Heart left ventricle (tissue), 16 donors: ENCODE measurements at regions not wholly inside any gene's neighbourhood (a gene's known extent, or its start where the extent isn't known, plus 50 kb on each side); places are given as distances from the start of the nearest gene placed in this dataset.

Experiments
- ATAC-seq, 4 donors: fragments of 200-7000 bp; cut with Tn5 transposase; one replicate each; pipeline ENCODE4 v1.9.1; 2020 to 2022; ENCODE audit warnings: moderate library complexity in 4 of 4, mild to moderate bottlenecking in 3 of 4, moderate number of reproducible peaks in 1 of 4
- DNase-seq, 5 donors: peaks; one replicate each; pipeline ENCODE4 v3.0.0-alpha.2; 2020
- H3K27ac ChIP-seq, 12 donors: fragments of 200-600 bp; sonication (generic) in 4 of 12; one replicate each; pipeline versions ENCODE4 v1.5.0 to v1.8.0; 2016 to 2022; ENCODE audit warnings: mild to moderate bottlenecking in 2 of 12
- H3K27me3 ChIP-seq, 9 donors: fragments of 200-600 bp; sonication (generic) in 2 of 9; one replicate each; pipeline versions ENCODE4 v1.5.1 to v1.8.0; 2016 to 2022; ENCODE audit warnings: mild to moderate bottlenecking in 3 of 9
- H3K36me3 ChIP-seq, 9 donors: fragments of 200-600 bp; sonication (generic) in 2 of 9; one replicate each; pipeline versions ENCODE4 v1.5.0 to v1.8.0; 2018 to 2022; ENCODE audit warnings: mild to moderate bottlenecking in 2 of 9
- H3K4me1 ChIP-seq, 12 donors: fragments of 200-600 bp; sonication (generic) in 4 of 12; one replicate each; pipeline versions ENCODE4 v1.5.0 to v1.8.0; 2016 to 2022; ENCODE audit warnings: mild to moderate bottlenecking in 3 of 12
- H3K4me3 ChIP-seq, 12 donors: fragments of 200-600 bp; sonication (generic) in 4 of 12; one replicate each; pipeline versions ENCODE4 v1.5.0 to v1.8.0; 2017 to 2022; ENCODE audit warnings: mild to moderate bottlenecking in 9 of 12, moderate library complexity in 4 of 12
- H3K9me3 ChIP-seq, 12 donors: fragments of 200-600 bp; sonication (generic) in 4 of 12; one replicate each; pipeline versions ENCODE4 v1.5.0 to v1.8.0; 2016 to 2022; ENCODE audit warnings: mild to moderate bottlenecking in 1 of 12
- CTCF ChIP-seq, 12 donors: fragments of 200-600 bp; sonication (generic) in 4 of 12; IDR thresholded peaks; one replicate each; pipeline versions ENCODE4 v1.5.0 to v1.8.0; 2018 to 2022; ENCODE audit warnings: antibody characterized with exemption in 12 of 12, mild to moderate bottlenecking in 5 of 12
- POLR2A ChIP-seq, 2 donors: fragments of 450-650 bp; IDR thresholded peaks; one replicate each; pipeline ENCODE4 v1.6.1; 2017; ENCODE audit warnings: antibody characterized with exemption in 2 of 2, mild to moderate bottlenecking in 2 of 2, moderate library complexity in 2 of 2
- WGBS, 4 donors: extraction: QIAGEN DNeasy Blood & Tissue Kit in 2 of 4; methylation state at CpG; one replicate each; pipeline versions ENCODE4 v1.1.5 to v1.1.7; 2013 to 2018; 5-methylcytosine and 5-hydroxymethylcytosine counted together
- intact Hi-C, 10 donors: fragments of 100-400 bp; cut with DNase I; formaldehyde crosslinking; loops; one replicate each; pipeline versions ENCODE4 v1.11.1 to v1.14.2; 2022
- donor health status: ischemic (EF 13 %, LVEDD 7.1; RV severe dilation, severe dysfunction).
- donor health status: healthy with polysubstance abuse.
- donor health status: DM: no; HTN: yes; CAD: no.
- donor health status: DM: no; HTN: no; CAD: no.
- donor health status: ischemic (EF 25% LVEDD 6.9; RV normal size, moderate dysfunction).
- donor health status: ischemic (EF 25% LVEDD 5.7; RV mildly dilated, moderate dysfunction).
- donor health status: healthy.
- donor health status: DM: yes; HTN: yes; CAD: no.
- donor health status: ischemic (EF 35%, LVEDD 5.7; RV mildly dilated, moderate dysfunction).
- donor health status: nonischemic (EF 11% LVEDD 7.7; RV severe dilation, severe dysfunction).
- donor health status: DM: yes; HTN: yes; CAD: no.
- donor health status: PGD.
- donor health status: ischemic (EF 29% LVEDD 5.4; RV normal size, mild dysfunction).
- donor health status: nonischemic (EF 23%, LVEDD 6.1; RV moderate dilation, normal function).

- ATAC-seq: no peak
- DNase-seq: no peak
- no peaks in the 10 kb centered on the region for H3K36me3 ChIP-seq
- TF ChIP-seq CTCF (IDR thresholded peaks at IDR 0.05) (no peak), POLR2A (IDR thresholded peaks at IDR 0.05) (no peak)
- H3K9me3 ChIP-seq: peaks cover 0 to 4% (median 0%) of the 10 kb centered on the region in 12 donors
- no peak overlapping the region for H3K4me3 ChIP-seq
- no peak overlapping the region for H3K27ac ChIP-seq
- no peaks in the 10 kb centered on the region for H3K4me1 ChIP-seq
- no peaks in the 10 kb centered on the region for H3K27me3 ChIP-seq
- intact Hi-C loops: no loop called here
Observed at GRCh38 chr7:10282909-10283308, 690.8 kb upstream of the PHF14 start.

GRCh38 chr7:10284001-10284400 is 689.7 kb upstream of the PHF14 start:
- H3K27ac ChIP-seq: no peak overlapping the region
- no peak overlapping the region for H3K4me3 ChIP-seq
- no peak for TF ChIP-seq CTCF (IDR thresholded peaks at IDR 0.05)
- TF ChIP-seq POLR2A (IDR thresholded peaks at IDR 0.05): no peak
- H3K4me1 ChIP-seq: no peaks in the 10 kb centered on the region
- H3K36me3 ChIP-seq: no peaks in the 10 kb centered on the region
- peaks cover 0 to 7% (median 0%) of the 10 kb centered on the region in 12 donors for H3K9me3 ChIP-seq
- intact Hi-C loops: no loop called here
- no peaks in the 10 kb centered on the region for H3K27me3 ChIP-seq
- ATAC-seq: no peak
- DNase-seq: no peak
- WGBS, 4 donors: 89 to 95% (median 93%) methylated on average over 1 of the region's 1 CpG

GRCh38 chr7:10299384-10299783 is 674.3 kb upstream of the PHF14 start:
- ATAC-seq: no peak
- Histone ChIP-seq H3K4me1 (peaks cover 0 to 8% (median 0%) of the 10 kb centered on the region in 12 donors), H3K36me3 (no peaks in the 10 kb centered on the region), H3K27ac (no peak overlapping the region), H3K9me3 (no peaks in the 10 kb centered on the region), H3K4me3 (no peak overlapping the region), H3K27me3 (no peaks in the 10 kb centered on the region)
- TF ChIP-seq POLR2A (IDR thresholded peaks at IDR 0.05): no peak
- DNase-seq: no peak
- WGBS, 4 donors: 81 to 85% (median 83%) methylated on average over 3 of the region's 3 CpGs
- intact Hi-C loops: no loop called here

GRCh38 chr7:10300577-10300976 is 673.1 kb upstream of the PHF14 start:
- Histone ChIP-seq H3K27me3 (no peaks in the 10 kb centered on the region), H3K9me3 (no peaks in the 10 kb centered on the region), H3K4me3 (no peak overlapping the region), H3K4me1 (peaks cover 0 to 9% (median 0%) of the 10 kb centered on the region in 12 donors), H3K27ac (no peak overlapping the region), H3K36me3 (no peaks in the 10 kb centered on the region)
- DNase-seq (no peak), ATAC-seq (no peak)
- 17 to 39% (median 29%) methylated on average over 5 of the region's 5 CpGs for WGBS, 4 donors
- TF ChIP-seq POLR2A (IDR thresholded peaks at IDR 0.05) (no peak), CTCF (IDR thresholded peaks at IDR 0.05) (no peak)
- intact Hi-C loops: no loop called here

- Histone ChIP-seq H3K27me3 (no peaks in the 10 kb centered on the region), H3K4me3 (no peak overlapping the region), H3K9me3 (no peaks in the 10 kb centered on the region), H3K4me1 (peaks cover 0 to 3% (median 0%) of the 10 kb centered on the region in 12 donors), H3K36me3 (no peaks in the 10 kb centered on the region), H3K27ac (no peak overlapping the region)
- no peak for DNase-seq
- ATAC-seq: no peak
- intact Hi-C loops: no loop called here
- TF ChIP-seq POLR2A (IDR thresholded peaks at IDR 0.05) (no peak), CTCF (IDR thresholded peaks at IDR 0.05) (no peak)
Observed at GRCh38 chr7:10308276-10308675, 665.4 kb upstream of the PHF14 start.
